Stromal cell of bone marrow (primary cell): ENCODE measurements at regions not wholly inside any gene's neighbourhood (a gene's known extent, or its start where the extent isn't known, plus 50 kb on each side); places are given as distances from the start of the nearest gene placed in this dataset.

Experiments
- DNase-seq: peaks from one replicate; pipeline ENCODE4 v3.0.0-alpha.2; 2012; ENCODE audit warnings: low read depth

- no peak for DNase-seq
Measured at GRCh38 chr3:177744873-177745606, 547.8 kb upstream of the TBL1XR1 start.

GRCh38 chr3:177745607-177746005, 548.3 kb upstream of the TBL1XR1 start:
- DNase-seq = no peak

GRCh38 chr3:177746337-177746933, 549.2 kb upstream of the TBL1XR1 start:
- peak; percentile 50 for DNase-seq

GRCh38 chr3:177749836-177750235, 552.6 kb upstream of the TBL1XR1 start:
- no peak for DNase-seq

GRCh38 chr3:177750436-177750835, 553.2 kb upstream of the TBL1XR1 start:
- DNase-seq = no peak

GRCh38 chr3:177751770-177752169, 554.5 kb upstream of the TBL1XR1 start:
- no peak for DNase-seq

GRCh38 chr3:177752831-177753230, 555.5 kb upstream of the TBL1XR1 start:
- no peak for DNase-seq

GRCh38 chr3:177753451-177754155, 556.3 kb upstream of the TBL1XR1 start:
- DNase-seq = no peak

GRCh38 chr3:177754508-177754921, 557.2 kb upstream of the TBL1XR1 start:
- peak; percentile 50 for DNase-seq

- no peak for DNase-seq
Measured at GRCh38 chr3:177758126-177758525, 560.8 kb upstream of the TBL1XR1 start.

- no peak for DNase-seq
Measured at GRCh38 chr3:177760803-177761202, 563.5 kb upstream of the TBL1XR1 start.

GRCh38 chr3:177764377-177764912, 567.2 kb upstream of the TBL1XR1 start:
- DNase-seq = peak; percentile 62

GRCh38 chr3:177764933-177765332, 567.7 kb upstream of the TBL1XR1 start:
- DNase-seq = no peak

- no peak for DNase-seq
Measured at GRCh38 chr3:177770383-177771230, 573.3 kb upstream of the TBL1XR1 start.

GRCh38 chr3:177771780-177772179, 574.5 kb upstream of the TBL1XR1 start:
- no peak for DNase-seq

- DNase-seq = no peak
Measured at GRCh38 chr3:177772908-177773557, 575.8 kb upstream of the TBL1XR1 start.

- no peak for DNase-seq
Measured at GRCh38 chr3:177773717-177774116, 576.4 kb upstream of the TBL1XR1 start.

GRCh38 chr3:177776661-177777101, 579.4 kb upstream of the TBL1XR1 start:
- DNase-seq = no peak

- DNase-seq = no peak
Measured at GRCh38 chr3:177777699-177778098, 580.4 kb upstream of the TBL1XR1 start.

GRCh38 chr3:177778633-177779032, 581.4 kb upstream of the TBL1XR1 start:
- DNase-seq = no peak

GRCh38 chr3:177781686-177782161, 584.4 kb upstream of the TBL1XR1 start:
- DNase-seq = peak; percentile 49
